Neuron (in vitro differentiated cells): ENCODE measurements at regions not wholly inside any gene's neighbourhood (a gene's known extent, or its start where the extent isn't known, plus 50 kb on each side); places are given as distances from the start of the nearest gene placed in this dataset.
"Not testable (repeated sequence)": the region's sequence is repeated elsewhere in the genome, so short reads cannot be mapped to it uniquely, and the experiment has no call there.

Experiments used
- H2AFZ ChIP-seq: one replicate; pipeline ENCODE4 v1.6.1; 2013; ENCODE audit warnings: low read depth, mild to moderate bottlenecking, inconsistent platforms, low read length, moderate library complexity
- H3K27me3 ChIP-seq: one replicate; pipeline ENCODE4 v1.6.1; 2013; ENCODE audit warnings: low read length; ENCODE audit not compliant: insufficient read depth
- H3K36me3 ChIP-seq: one replicate; pipeline ENCODE4 v1.6.1; 2013; ENCODE audit warnings: low read length; ENCODE audit not compliant: insufficient read depth
- H3K4me1 ChIP-seq: one replicate; pipeline ENCODE4 v1.6.1; 2013; ENCODE audit warnings: low read length; ENCODE audit not compliant: insufficient read depth
- H3K4me3 ChIP-seq: 2 replicates; pipeline ENCODE4 v1.5.1; 2013; ENCODE audit warnings: mild to moderate bottlenecking, low read length, moderate library complexity
- H3K9me3 ChIP-seq: one replicate; pipeline ENCODE4 v1.6.1; 2013; ENCODE audit warnings: low read length

DNA sequence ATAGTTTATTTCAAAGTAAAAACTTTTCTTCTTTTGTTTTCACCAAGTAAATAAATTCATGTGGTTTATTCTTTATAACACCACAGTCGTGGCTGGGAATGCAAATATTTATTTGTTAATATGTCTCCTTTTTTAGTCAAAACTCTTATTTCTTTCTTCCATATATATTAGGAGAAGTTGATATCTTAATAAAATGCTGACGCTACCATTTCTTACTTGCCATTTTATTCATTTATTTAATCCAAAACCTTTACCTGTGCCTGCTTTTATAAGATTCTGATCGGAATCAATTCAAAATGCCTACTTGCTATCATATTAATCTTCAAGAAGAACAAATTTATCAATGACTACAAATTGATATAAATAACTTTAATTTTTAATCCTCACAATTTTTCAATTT lies 362.9 kb upstream of the FSIP2 start:
- H3K9me3 ChIP-seq: no peaks in the 10 kb centered on the region
- H3K4me3 ChIP-seq: no peak overlapping the region
- H2AFZ ChIP-seq: no peak overlapping the region
- H3K27me3 ChIP-seq: no peaks in the 10 kb centered on the region
- no peaks in the 10 kb centered on the region for H3K4me1 ChIP-seq
- no peaks in the 10 kb centered on the region for H3K36me3 ChIP-seq

- Histone ChIP-seq H3K4me3 (no peak overlapping the region), H2AFZ (no peak overlapping the region), H3K4me1 (no peaks in the 10 kb centered on the region), H3K27me3 (no peaks in the 10 kb centered on the region), H3K36me3 (no peaks in the 10 kb centered on the region), H3K9me3 (no peaks in the 10 kb centered on the region)
Measured at GRCh38 chr2:185381631-185382030, 357.0 kb upstream of the FSIP2 start.

- H2AFZ ChIP-seq: no peak overlapping the region
- no peaks in the 10 kb centered on the region for H3K9me3 ChIP-seq
- H3K27me3 ChIP-seq: no peaks in the 10 kb centered on the region
- H3K4me1 ChIP-seq: no peaks in the 10 kb centered on the region
- no peak overlapping the region for H3K4me3 ChIP-seq
- H3K36me3 ChIP-seq: no peaks in the 10 kb centered on the region
Measured at GRCh38 chr2:185384822-185385560, 353.6 kb upstream of the FSIP2 start.

- no peaks in the 10 kb centered on the region for H3K9me3 ChIP-seq
- H3K27me3 ChIP-seq: no peaks in the 10 kb centered on the region
- H3K36me3 ChIP-seq: no peaks in the 10 kb centered on the region
- H3K4me1 ChIP-seq: no peaks in the 10 kb centered on the region
- no peak overlapping the region for H2AFZ ChIP-seq
- H3K4me3 ChIP-seq: no peak overlapping the region
Measured at GRCh38 chr2:185388226-185388625, 350.4 kb upstream of the FSIP2 start.

- Histone ChIP-seq H3K36me3 (no peaks in the 10 kb centered on the region), H3K4me3 (no peak overlapping the region), H2AFZ (no peak overlapping the region), H3K9me3 (peaks cover 2% of the 10 kb centered on the region), H3K4me1 (no peaks in the 10 kb centered on the region), H3K27me3 (no peaks in the 10 kb centered on the region)
Measured at GRCh38 chr2:185391543-185391942, 347.1 kb upstream of the FSIP2 start.

DNA sequence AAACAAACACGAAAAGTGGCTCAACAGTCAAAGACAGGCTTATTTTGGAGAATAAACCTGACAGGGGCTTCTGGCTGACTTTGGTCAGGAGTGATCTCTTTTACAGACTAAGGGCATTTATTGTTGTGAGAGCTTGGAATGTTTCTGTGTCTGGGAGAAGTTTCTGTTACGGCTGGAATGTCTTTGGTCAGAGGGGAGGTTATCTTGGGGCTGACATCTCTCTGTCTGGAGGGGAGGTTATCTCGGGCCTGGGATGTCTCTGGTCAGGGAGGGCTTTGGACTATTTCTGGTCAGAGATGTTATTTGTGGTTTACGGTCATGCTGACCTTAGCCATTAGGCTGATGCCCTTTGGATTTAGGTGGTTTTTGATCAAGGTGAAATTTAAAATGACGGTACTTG lies 345.5 kb upstream of the FSIP2 start:
- Histone ChIP-seq H2AFZ (no peak overlapping the region), H3K4me1 (no peaks in the 10 kb centered on the region), H3K4me3 (no peak overlapping the region)

GRCh38 chr2:185402474-185402873 lies 336.1 kb upstream of the FSIP2 start:
- Histone ChIP-seq H3K27me3 (no peaks in the 10 kb centered on the region), H3K4me1 (no peaks in the 10 kb centered on the region), H3K36me3 (no peaks in the 10 kb centered on the region), H2AFZ (no peak overlapping the region), H3K9me3 (no peaks in the 10 kb centered on the region), H3K4me3 (no peak overlapping the region)

More for the DNA sequence above, 345.5 kb upstream of the FSIP2 start:
- Histone ChIP-seq H3K36me3 (no peaks in the 10 kb centered on the region), H3K9me3 (peaks cover 3% of the 10 kb centered on the region), H3K27me3 (no peaks in the 10 kb centered on the region)

GRCh38 chr2:185404578-185404977 lies 334.0 kb upstream of the FSIP2 start:
- H3K4me1 ChIP-seq: no peaks in the 10 kb centered on the region
- H3K4me3 ChIP-seq: no peak overlapping the region
- H3K27me3 ChIP-seq: no peaks in the 10 kb centered on the region
- H3K36me3 ChIP-seq: no peaks in the 10 kb centered on the region
- H2AFZ ChIP-seq: no peak overlapping the region
- H3K9me3 ChIP-seq: no peaks in the 10 kb centered on the region

- H3K4me3 ChIP-seq: no peak overlapping the region
- H2AFZ ChIP-seq: no peak overlapping the region
- no peaks in the 10 kb centered on the region for H3K4me1 ChIP-seq
- no peaks in the 10 kb centered on the region for H3K27me3 ChIP-seq
- H3K9me3 ChIP-seq: no peaks in the 10 kb centered on the region
- H3K36me3 ChIP-seq: no peaks in the 10 kb centered on the region
Measured at GRCh38 chr2:185417111-185417510, 321.5 kb upstream of the FSIP2 start.

GRCh38 chr2:185417688-185418087 lies 320.9 kb upstream of the FSIP2 start:
- no peaks in the 10 kb centered on the region for H3K4me1 ChIP-seq
- H3K36me3 ChIP-seq: no peaks in the 10 kb centered on the region
- H3K27me3 ChIP-seq: no peaks in the 10 kb centered on the region
- no peak overlapping the region for H2AFZ ChIP-seq
- H3K4me3 ChIP-seq: no peak overlapping the region
- no peaks in the 10 kb centered on the region for H3K9me3 ChIP-seq

GRCh38 chr2:185424958-185425629 lies 313.5 kb upstream of the FSIP2 start:
- not testable (repeated sequence) for H3K36me3 ChIP-seq, H3K27me3 ChIP-seq, H3K9me3 ChIP-seq, H3K4me1 ChIP-seq
- H2AFZ ChIP-seq: peak overlapping the region; percentile 90
- peak overlapping the region; percentile 91 for H3K4me3 ChIP-seq

DNA sequence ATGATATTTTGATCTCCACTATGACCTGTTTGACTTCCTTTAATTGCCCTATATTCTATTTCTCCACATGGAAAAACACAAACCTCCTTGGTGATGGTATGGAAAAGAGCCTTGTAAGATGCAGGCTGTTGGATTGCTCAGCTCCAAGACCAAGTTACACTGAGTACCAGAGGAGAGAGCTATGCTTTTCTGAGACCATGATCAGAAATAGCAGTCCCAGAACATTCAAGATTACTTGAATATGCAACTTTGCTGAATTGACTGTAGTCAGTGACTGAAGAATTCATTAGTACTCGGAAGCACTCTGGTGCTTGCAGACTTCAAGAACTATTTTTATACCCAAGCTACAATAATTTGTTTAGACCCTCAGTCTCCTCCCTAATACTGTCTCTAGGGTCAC lies 310.6 kb upstream of the FSIP2 start:
- Histone ChIP-seq H3K4me1 (peaks cover 4% of the 10 kb centered on the region), H3K4me3 (no peak overlapping the region), H3K9me3 (no peaks in the 10 kb centered on the region), H2AFZ (no peak overlapping the region), H3K27me3 (no peaks in the 10 kb centered on the region), H3K36me3 (no peaks in the 10 kb centered on the region)

DNA sequence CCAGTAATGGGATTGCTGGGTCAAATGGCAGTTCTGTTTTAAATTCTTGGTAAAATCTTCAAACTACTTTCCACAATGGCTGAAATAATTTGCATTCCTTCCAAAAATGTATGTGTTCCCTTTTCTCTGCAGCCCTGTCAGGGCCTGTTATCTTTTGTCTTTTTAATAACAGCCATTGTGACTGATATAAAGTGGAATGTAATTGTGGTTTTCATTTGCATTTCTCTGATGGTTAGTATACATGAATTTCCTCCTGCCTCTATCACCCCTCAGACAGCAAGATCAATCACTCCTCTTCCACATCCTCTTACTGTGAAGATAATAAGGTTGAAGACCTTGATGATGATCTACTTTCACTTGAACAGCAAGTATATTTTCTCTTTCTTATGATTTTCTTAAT lies 304.8 kb upstream of the FSIP2 start:
- H2AFZ ChIP-seq: no peak overlapping the region
- no peaks in the 10 kb centered on the region for H3K27me3 ChIP-seq
- H3K36me3 ChIP-seq: no peaks in the 10 kb centered on the region
- H3K4me1 ChIP-seq: no peaks in the 10 kb centered on the region
- no peak overlapping the region for H3K4me3 ChIP-seq
- H3K9me3 ChIP-seq: no peaks in the 10 kb centered on the region
